Fibroblast of mammary gland (primary cell): ENCODE measurements at regions not wholly inside any gene's neighbourhood (a gene's known extent, or its start where the extent isn't known, plus 50 kb on each side); places are given as distances from the start of the nearest gene placed in this dataset.
A peak's percentile ranks its signal among the peaks of the same experiment; 100 is the strongest.

ENCODE experiments used
- DNase-seq: peaks from one replicate; pipeline ENCODE4 v3.0.0-alpha.2; 2010; ENCODE audit warnings: low read depth
- H3K4me3 ChIP-seq: 2 replicates; pipeline ENCODE4 v1.5.1; 2011; ENCODE audit warnings: low read depth, mild to moderate bottlenecking, low read length, moderate library complexity; ENCODE audit not compliant: control insufficient read depth
- CTCF ChIP-seq: conservative IDR thresholded peaks from 2 replicates; pipeline ENCODE4 v1.5.1; 2011; ENCODE audit warnings: low read depth, low read length, inconsistent platforms; ENCODE audit not compliant: control insufficient read depth, insufficient read depth

GRCh38 chr15:50830477-50831354 is 65.2 kb upstream of the SPPL2A start:
- TF ChIP-seq CTCF, result no peak
- H3K4me3 ChIP-seq, result no peak overlapping the region
- no peak for DNase-seq

- H3K4me3 ChIP-seq, result no peak overlapping the region
- peak; percentile 91 for DNase-seq
- TF ChIP-seq CTCF, result no peak
Observed at GRCh38 chr15:50828610-50829206, 63.2 kb upstream of the SPPL2A start.

- no peak for DNase-seq
- TF ChIP-seq CTCF, result no peak
- no peak overlapping the region for H3K4me3 ChIP-seq
Observed at GRCh38 chr15:50825946-50826345, 60.4 kb upstream of the SPPL2A start.

GRCh38 chr15:50824514-50824913 is 59.0 kb upstream of the SPPL2A start:
- no peak for TF ChIP-seq CTCF
- H3K4me3 ChIP-seq, result no peak overlapping the region
- DNase-seq, result no peak

GRCh38 chr15:50823281-50823680 is 57.8 kb upstream of the SPPL2A start:
- no peak for TF ChIP-seq CTCF
- no peak for DNase-seq
- no peak overlapping the region for H3K4me3 ChIP-seq

- no peak for TF ChIP-seq CTCF
- no peak for DNase-seq
- no peak overlapping the region for H3K4me3 ChIP-seq
Observed at GRCh38 chr15:50821476-50821875, 56.0 kb upstream of the SPPL2A start.
